AG09309 (cell line): ENCODE measurements at regions not wholly inside any gene's neighbourhood (a gene's known extent, or its start where the extent isn't known, plus 50 kb on each side); places are given as distances from the start of the nearest gene placed in this dataset.
"Not testable (repeated sequence)": the region's sequence is repeated elsewhere in the genome, so short reads cannot be mapped to it uniquely, and the experiment has no call there.

Experiments
- DNase-seq: peaks from one replicate; pipeline ENCODE4 v3.0.0-alpha.2; 2010; ENCODE audit warnings: low read depth
- H3K4me3 ChIP-seq: 2 replicates; pipeline ENCODE4 v1.5.1; 2011; ENCODE audit warnings: mild to moderate bottlenecking, low read depth, low read length, moderate library complexity; ENCODE audit not compliant: control insufficient read depth
- CTCF ChIP-seq: IDR thresholded peaks from 2 replicates; pipeline ENCODE4 v1.5.1; 2011; ENCODE audit warnings: mild to moderate bottlenecking, low read depth, low read length, inconsistent platforms; ENCODE audit not compliant: insufficient read depth, control insufficient read depth; ENCODE audit errors: missing control alignments

GRCh38 chr20:26207237-26207966 lies 510.7 kb upstream of the ZNF337 start:
- no peak for DNase-seq
- TF ChIP-seq CTCF = no peak
- H3K4me3 ChIP-seq = no peak overlapping the region; the same call in none of the 2 replicates

DNA sequence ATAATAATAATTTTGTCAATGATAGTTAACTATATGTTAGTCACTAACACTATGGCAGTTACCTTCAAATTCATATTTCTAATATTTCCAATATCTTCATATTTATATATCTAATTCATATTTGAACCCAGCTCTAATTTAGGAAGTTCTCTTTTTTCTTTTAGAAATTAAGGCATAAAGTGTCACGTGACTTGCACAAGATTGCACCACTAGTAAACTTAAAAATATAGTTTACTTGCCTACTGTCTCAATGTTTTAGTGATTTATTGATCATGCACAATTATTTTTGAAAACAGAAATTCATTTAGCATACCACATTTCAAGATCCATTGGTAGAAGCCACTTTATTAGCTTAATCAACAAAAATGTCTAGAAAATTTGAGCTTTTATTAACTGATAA lies 508.7 kb upstream of the ZNF337 start:
- DNase-seq = no peak
- no peak for TF ChIP-seq CTCF
- H3K4me3 ChIP-seq = no peak overlapping the region

- DNase-seq, H3K4me3 ChIP-seq: not testable (repeated sequence)
Measured at GRCh38 chr20:26201026-26201425, 504.4 kb upstream of the ZNF337 start.

DNA sequence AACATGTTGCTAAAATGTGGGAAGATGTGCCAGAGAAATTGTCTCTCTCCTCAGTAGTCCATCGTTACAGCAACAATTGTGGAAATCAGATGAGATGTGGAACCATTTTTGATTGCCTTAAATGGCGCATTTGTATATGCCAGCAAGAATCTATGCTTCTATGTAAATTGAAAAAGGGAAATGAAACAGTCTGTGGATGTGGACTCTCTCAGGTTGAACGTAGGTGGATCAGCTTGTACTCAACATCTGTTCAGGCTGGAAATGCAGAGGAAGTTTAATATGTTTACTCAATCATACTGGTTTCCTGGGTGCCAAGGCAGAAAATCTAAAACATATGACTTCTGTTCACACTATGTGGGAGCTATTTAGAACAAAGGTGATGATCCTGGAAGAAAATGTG lies 490.7 kb upstream of the ZNF337 start:
- DNase-seq, H3K4me3 ChIP-seq: not testable (repeated sequence)

GRCh38 chr20:26183720-26184119 lies 487.1 kb upstream of the ZNF337 start:
- H3K4me3 ChIP-seq, DNase-seq: not testable (repeated sequence)

GRCh38 chr20:26181364-26181763 lies 484.7 kb upstream of the ZNF337 start:
- H3K4me3 ChIP-seq, DNase-seq: not testable (repeated sequence)

- not testable (repeated sequence) for DNase-seq
Measured at GRCh38 chr20:26171875-26172274, 475.2 kb upstream of the ZNF337 start.

GRCh38 chr20:26169506-26169905 lies 472.9 kb upstream of the ZNF337 start:
- no peak for TF ChIP-seq CTCF
- DNase-seq = peak; percentile 54
- H3K4me3 ChIP-seq = no peak overlapping the region

More at GRCh38 chr20:26171875-26172274, 475.2 kb upstream of the ZNF337 start:
- not testable (repeated sequence) for H3K4me3 ChIP-seq

- no peak for DNase-seq
- TF ChIP-seq CTCF = no peak
- H3K4me3 ChIP-seq = no peak overlapping the region
Measured at GRCh38 chr20:26167499-26167898, 470.8 kb upstream of the ZNF337 start.

GRCh38 chr20:26163890-26164289 lies 467.2 kb upstream of the ZNF337 start:
- no peak overlapping the region for H3K4me3 ChIP-seq
- DNase-seq = peak; percentile 55
- no peak for TF ChIP-seq CTCF

DNA sequence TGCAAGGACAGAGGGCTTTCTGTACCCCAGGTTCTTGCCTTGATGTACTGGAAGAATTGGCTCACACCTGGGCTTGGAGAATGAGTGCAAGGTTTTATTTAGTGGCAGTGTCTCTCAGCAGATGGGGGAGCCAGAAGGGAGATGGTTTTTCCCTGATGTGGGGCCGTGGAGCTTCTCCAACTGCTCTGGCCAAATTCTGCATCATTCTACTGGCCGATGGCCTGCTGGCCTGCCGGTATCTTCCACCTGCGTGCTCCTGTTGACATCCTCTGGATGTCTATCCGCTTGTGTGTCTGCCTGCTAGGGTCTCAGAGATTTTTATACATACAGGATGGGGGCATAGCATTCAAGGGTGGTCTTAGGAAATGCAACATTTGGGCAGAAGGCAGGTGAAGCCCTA lies 466.5 kb upstream of the ZNF337 start:
- not testable (repeated sequence) for DNase-seq

DNA sequence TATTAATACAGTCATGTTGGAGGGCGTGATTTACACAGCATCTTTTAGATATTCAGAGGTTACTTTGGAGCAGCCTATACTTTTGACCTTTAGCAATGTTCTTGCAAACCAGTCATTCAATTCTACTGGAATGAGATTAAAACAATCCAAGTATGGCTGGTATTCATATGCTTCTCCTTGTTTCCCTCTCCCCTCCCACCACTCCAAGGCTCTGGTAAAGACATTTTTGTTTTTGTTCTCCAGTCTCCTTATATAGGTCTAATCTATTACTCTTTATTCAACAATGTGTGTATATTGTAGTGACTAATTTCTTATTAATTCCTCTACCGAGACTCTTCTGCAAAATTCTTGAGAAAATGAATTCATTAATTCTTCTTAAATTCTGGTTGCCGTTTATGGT lies 465.1 kb upstream of the ZNF337 start:
- not testable (repeated sequence) for H3K4me3 ChIP-seq, DNase-seq

More for the DNA sequence above, 466.5 kb upstream of the ZNF337 start:
- not testable (repeated sequence) for H3K4me3 ChIP-seq

- H3K4me3 ChIP-seq = not testable (repeated sequence)
Measured at GRCh38 chr20:26160916-26161315, 464.3 kb upstream of the ZNF337 start.

More at GRCh38 chr20:26160916-26161315, 464.3 kb upstream of the ZNF337 start:
- not testable (repeated sequence) for DNase-seq
